Left forelimb (tissue), 1 donor: ENCODE measurements at regions not wholly inside any gene's neighbourhood (a gene's known extent, or its start where the extent isn't known, plus 50 kb on each side); places are given as distances from the start of the nearest gene placed in this dataset.
"Not testable (repeated sequence)": the region's sequence is repeated elsewhere in the genome, so short reads cannot be mapped to it uniquely, and the experiment has no call there.

Source experiments
- DNase-seq: peaks from one replicate; pipeline ENCODE4 v3.0.0-alpha.2; 2018; ENCODE audit warnings: low spot score

- DNase-seq, result no peak
Observed at GRCh38 chr12:126914170-126914793, 1352.7 kb upstream of the TMEM132C start.

- DNase-seq, result no peak
Observed at GRCh38 chr12:126915309-126915708, 1351.7 kb upstream of the TMEM132C start.

DNA sequence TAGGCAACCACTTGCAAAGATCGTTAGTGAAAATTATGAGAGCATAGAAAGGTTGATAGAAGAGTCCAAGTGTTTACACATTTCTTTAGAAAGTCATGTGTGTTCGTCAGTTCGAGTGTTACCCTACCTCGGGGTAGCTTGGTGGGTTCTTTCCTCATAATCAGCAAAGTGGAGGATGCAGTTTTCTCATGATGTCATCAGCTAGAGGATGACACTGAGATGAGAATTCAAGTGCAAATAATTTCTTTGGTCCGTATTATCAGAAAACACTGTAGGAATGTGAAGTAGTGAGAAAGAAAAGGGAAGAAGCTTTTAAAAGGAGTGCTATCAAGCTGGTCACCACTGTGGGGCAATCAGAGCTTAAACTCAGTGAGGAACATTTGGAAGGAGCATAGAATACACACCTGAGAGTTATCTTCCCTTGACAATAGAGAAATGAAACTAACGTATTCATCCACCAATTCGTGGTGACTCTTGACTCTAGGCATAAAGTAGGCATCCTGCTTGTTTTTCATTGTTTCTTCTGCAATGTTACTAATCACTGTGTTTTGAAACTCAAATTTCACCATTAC, 1340.9 kb upstream of the TMEM132C start:
- DNase-seq, result no peak

DNA sequence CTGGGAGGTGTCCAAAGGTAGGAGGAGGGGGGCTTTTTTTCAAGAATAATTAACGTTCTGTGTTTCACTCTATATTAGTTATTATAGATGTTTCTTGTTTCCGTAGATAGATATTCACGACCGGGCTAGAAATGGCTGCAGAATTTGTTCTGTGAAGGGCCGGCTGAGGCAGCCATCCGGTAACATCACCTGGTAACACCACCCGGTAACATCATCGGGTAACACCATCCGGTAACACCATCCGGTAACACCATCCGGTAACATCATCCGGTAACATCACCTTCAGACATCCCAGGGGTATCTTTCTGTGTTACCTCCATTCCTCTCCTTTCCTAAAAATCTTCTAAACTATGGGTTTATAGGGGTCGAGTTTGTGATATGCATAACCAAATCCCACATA, 1336.7 kb upstream of the TMEM132C start:
- no peak for DNase-seq

DNA sequence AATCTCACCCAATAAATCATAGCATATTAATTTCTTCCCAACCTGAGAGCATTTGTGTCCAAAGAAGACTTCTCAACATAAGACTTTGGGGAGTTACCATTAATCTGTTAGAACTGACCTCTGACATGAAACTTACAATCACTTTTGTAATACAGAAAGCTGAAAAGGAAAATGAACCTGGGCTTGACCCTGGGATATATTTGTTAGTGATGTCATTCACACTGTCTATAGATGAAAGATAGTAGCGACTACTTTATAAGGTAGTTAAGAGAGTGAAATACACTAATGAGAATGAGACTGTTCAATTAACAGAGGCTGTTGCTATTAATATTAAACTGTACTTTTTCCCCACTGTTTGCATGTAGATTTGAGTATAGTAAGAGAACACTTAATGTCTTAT, 1334.8 kb upstream of the TMEM132C start:
- no peak for DNase-seq

- no peak for DNase-seq
Observed at GRCh38 chr12:126935435-126935834, 1331.5 kb upstream of the TMEM132C start.

GRCh38 chr12:126936181-126936851, 1330.7 kb upstream of the TMEM132C start:
- no peak for DNase-seq

DNA sequence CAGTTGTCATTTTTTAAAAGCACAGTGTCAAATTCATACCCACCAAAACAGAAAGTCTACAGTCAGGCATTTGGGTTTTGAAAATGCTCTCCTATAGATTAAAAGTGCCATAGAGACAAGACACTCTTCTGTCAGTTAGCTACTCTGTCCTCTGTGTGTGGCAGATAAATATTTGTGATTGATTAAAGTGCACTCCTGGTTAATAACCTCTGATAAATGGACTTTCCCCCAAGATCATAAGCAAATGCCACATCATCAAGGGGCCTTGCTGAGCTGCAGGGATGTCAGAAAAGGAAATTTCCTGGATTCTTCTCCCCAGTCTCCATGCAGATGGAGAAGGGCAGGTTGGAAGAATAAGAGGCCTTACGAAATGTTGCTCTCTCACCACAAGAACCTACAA, 1329.5 kb upstream of the TMEM132C start:
- no peak for DNase-seq

- DNase-seq, result no peak
Observed at GRCh38 chr12:126944684-126945083, 1322.3 kb upstream of the TMEM132C start.

DNA sequence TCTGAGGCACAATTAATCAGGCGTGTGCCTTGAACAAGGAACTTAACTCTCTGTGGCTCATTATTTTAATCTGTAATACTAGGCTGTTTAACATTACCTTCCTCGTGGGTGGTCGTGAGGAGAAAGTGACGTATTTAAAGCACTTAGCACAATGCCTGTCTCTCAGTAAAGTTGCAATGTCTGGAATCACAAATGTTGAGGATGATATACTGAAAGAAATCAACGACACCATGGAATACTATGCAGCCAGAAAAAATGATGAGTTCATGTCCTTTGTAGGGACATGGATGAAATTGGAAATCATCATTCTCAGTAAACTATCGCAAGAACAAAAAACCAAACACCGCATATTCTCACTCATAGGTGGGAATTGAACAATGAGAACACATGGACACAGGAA, 1320.0 kb upstream of the TMEM132C start:
- DNase-seq, result not testable (repeated sequence)

GRCh38 chr12:126949558-126949957, 1317.4 kb upstream of the TMEM132C start:
- DNase-seq, result no peak

DNA sequence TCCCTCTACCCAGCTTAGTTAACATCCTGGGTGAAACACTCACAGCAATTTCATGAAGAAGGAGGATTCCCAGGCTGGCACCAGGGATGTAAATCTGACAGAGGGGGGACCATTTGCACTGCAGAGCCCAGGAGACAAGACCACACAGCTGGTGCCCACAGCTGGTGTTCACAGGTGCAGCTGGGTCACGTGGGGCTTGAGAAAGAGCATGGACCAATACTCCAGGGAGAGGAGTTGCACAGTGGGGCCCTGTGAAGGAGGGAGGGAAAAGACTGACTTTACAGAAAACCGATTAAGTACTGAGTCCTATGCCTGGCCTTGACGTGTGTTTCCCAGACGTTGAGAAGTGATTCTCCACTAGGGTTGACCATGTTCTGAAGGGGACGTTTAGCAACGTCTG, 1316.7 kb upstream of the TMEM132C start:
- no peak for DNase-seq

DNA sequence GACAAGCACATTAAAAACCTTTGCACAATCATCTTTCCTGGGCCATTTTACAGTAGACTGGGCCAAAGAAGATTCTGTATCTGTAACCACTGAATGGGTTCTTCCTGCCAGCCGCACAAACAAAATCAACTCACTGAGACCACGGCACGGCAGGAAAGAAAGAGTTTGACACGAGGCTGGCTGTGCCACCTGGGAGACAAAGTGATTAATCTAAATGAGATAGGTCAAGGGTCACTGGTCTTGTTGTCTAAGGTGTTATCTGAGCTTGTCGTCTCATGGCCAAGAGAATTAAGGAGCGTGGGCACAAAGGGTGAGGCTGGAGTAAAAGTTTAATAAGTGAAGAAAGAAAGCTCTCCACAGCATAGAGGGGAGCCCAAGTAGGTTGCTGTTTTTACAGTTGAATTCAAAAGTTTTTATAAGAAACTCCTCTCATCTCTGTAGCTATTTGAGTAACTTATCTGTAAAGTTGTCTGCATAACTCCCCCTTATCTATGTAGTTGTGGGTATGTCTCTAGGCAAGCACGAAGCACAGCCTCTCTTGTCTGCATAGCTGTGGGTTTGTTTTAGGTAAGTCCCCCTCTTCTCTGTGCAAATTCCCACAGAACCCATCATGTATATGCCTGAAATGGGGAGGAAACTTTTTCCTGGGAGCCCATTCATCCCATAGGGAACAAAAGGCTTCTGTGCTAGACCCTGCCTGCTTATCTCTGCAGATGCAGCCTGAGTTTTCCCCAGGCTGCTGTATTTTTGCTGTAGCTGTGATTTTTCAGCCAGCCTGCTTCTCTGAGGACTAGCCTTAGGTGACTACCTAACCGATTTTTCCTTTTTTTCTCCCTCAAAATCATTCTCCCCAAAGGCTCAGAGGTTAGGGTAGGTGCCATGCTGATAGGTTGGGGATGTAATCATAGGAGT, 1314.6 kb upstream of the TMEM132C start:
- DNase-seq, result no peak

GRCh38 chr12:126953365-126953889, 1313.5 kb upstream of the TMEM132C start:
- no peak for DNase-seq

GRCh38 chr12:126960221-126960620, 1306.7 kb upstream of the TMEM132C start:
- no peak for DNase-seq

DNA sequence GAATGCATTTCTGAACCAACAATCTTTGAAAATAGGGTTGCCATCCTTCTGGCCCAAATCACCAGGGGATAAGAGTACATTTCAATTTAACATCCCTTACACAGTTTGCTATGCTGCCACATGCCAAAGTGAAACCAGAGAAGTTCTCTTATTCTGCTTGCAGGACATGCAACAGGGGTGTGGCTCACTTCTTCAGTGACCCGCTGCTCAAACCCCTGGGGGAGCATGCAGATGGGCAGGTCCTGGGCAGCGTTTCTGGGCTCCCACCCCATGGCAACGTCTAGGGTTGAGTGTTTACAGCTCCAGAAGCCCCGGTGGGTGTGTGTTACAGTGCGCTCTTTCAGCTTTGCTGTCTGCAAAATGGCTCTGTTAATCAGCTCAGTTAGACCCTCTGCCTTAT, 1306.3 kb upstream of the TMEM132C start:
- no peak for DNase-seq

- no peak for DNase-seq
Observed at GRCh38 chr12:126963825-126964224, 1303.1 kb upstream of the TMEM132C start.

DNA sequence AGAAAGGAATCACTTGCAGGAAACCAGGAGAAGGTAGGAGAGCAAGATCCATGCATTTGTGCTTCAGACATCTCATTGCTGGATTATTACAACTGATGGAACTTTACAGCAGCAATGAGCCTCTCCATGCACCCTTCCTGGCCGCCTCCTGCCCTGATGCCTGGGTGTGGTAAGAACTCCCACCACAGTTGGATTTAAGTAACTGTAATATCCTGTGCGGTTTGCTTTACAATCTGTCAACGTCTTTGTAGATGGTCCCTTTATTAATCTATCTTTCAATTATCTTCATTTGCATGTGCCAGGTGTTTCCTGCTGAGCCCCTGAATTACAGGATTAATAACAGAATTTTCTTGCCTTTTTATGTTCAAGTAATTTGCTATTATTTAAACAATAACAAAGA, 1300.5 kb upstream of the TMEM132C start:
- no peak for DNase-seq

DNA sequence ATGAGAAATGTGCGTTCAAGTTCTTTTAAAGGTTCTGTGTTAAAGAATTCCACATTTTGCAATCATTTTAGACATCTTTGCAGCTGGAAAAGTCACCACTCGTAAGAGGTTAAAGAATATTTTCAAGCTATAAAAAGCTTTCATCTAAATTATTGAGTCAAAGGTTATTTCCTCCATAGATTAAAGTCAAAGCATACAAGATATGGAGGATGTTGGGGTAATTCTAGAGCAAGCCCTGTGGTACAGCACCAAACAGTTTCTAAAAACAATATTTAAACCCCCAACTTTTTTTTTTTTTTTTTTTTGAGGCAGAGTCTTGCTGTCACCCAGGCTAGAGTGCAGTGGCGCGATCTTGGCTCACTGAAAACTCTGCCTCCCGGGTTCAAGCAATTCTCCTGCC, 1299.8 kb upstream of the TMEM132C start:
- DNase-seq, result no peak

DNA sequence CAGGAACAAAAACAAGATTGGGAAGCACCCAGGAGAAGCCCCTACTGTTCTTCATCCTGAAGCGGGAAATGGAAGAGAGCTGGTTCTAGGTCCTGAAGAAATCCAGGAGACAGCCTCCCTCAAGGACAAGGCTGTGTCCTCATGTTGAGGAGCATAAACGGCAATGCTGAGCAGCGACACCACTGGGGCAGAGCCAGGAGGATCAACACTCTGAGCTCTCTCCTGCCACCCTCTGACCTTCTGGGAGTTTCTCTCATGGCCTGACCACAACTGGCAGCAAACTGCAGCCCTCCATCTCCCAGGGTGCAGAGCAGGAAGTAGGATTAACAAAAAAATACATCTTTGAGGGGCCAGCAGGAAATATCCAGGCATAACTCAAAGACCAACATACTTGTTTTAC, 1292.2 kb upstream of the TMEM132C start:
- no peak for DNase-seq

DNA sequence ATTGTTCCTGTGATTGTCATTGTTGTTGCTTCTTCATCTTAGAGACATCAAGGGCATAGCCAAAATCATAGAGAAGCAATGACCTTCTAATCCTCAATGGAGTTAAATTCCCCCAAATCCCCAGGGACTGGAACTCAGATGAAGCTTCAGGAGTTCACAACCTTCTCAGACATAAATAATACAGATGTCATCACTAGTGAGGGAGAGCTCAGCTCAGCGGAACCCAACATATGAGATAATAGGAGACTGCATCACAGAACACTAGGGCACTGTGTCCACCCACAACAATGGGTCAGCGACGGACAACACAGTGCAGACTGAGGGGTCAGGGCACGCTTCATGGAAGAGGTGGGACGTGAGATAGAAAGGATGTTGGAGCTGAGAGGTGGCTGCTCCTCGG, 1290.4 kb upstream of the TMEM132C start:
- no peak for DNase-seq

DNA sequence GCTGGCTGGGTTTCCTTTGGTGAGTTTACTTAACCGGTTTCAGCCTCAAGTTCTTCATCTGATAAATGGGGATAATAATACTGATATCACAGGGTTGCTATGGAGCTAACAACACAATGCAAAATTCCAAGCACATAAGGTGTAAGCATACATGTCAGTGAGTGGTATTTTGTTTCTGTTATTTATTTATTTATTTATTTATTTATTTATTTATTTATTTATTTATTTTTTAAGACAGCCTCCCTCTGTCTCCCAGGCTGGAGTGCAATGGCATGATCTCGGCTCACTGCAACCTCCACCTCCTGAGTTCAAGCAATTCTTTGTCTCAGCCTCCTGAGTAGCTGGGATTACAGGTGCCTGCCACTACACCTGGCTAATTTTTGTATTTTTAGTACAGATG, 1287.4 kb upstream of the TMEM132C start:
- DNase-seq, result not testable (repeated sequence)
